ENCODE measurements at regions not wholly inside any gene's neighbourhood (a gene's known extent, or its start where the extent isn't known, plus 50 kb on each side); places are given as distances from the start of the nearest gene placed in this dataset.

DNA sequence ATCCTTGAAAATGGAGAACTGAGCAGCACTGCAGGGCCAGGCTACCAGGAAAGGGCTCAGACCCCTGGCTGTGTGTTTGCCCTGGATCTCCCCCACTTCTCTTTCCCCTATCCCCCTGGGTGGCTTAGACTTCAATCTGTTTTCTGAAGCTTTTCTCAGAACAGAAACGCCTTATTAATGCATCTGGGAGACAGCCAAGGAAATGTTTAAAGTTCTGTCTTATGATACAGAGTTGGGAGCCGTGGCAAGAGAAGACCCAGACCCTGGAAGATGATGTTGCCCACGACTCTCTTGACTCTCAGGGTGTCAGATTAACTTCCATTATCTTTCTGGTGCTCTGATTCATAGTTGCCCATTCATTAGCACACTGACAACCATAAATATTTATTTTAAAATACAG lies 107.1 kb downstream of the EBLN1 start:
- 65% methylated on average over 2 of the region's 3 CpGs for WGBS (ENCODE audit: insufficient coverage)
- no peaks in the 10 kb centered on the region for H3K36me3 ChIP-seq (replicated peaks in 1 of 2; ENCODE audit: control extremely low read depth in 1 of 2, control insufficient read depth in 1 of 2, extremely low read depth in 1 of 2, insufficient read depth in 2 of 2, low read length in 1 of 2)
- peaks cover 2% of the 10 kb centered on the region for H3K9me3 Mint-ChIP-seq (ENCODE audit: insufficient read depth)
- no peak overlapping the region for H2AFZ ChIP-seq (ENCODE audit: insufficient read depth, low read depth, low read length, poor library complexity, severe bottlenecking)
- no peak overlapping the region for H3K4me3 Mint-ChIP-seq
- no peaks in the 10 kb centered on the region for H3K4me1 Mint-ChIP-seq
- no peak overlapping the region for H3K27ac ChIP-seq (ENCODE audit: low read length in 2 of 2)
- no peaks in the 10 kb centered on the region for H3K4me1 ChIP-seq (ENCODE audit: control insufficient read depth in 2 of 2, insufficient read depth in 2 of 2, low read length in 2 of 2)
- H3K27ac Mint-ChIP-seq, result no peak overlapping the region
- no peak overlapping the region for H3K4me3 ChIP-seq (ENCODE audit: control extremely low read depth in 1 of 5, extremely low read depth in 1 of 5, insufficient read depth in 1 of 5, low read depth in 2 of 5, low read length in 4 of 5)
- no peaks in the 10 kb centered on the region for H3K27me3 ChIP-seq (replicated peaks in 1 of 4; ENCODE audit: control extremely low read depth in 1 of 4, control insufficient read depth in 3 of 4, insufficient read depth in 4 of 4, low read length in 3 of 4)
- H4K20me1 ChIP-seq (ENCODE audit: control insufficient read depth, insufficient read depth, low read length, poor library complexity, severe bottlenecking), result no peaks in the 10 kb centered on the region
- no peak for ATAC-seq (ENCODE audit: low read depth)
- no peaks in the 10 kb centered on the region for H3K9me3 ChIP-seq (ENCODE audit: control extremely low read depth in 1 of 3, control insufficient read depth in 2 of 3, insufficient read depth in 1 of 3, low read length in 2 of 3)
- H3K79me2 ChIP-seq (ENCODE audit: control insufficient read depth, insufficient read depth, low read length), result no peaks in the 10 kb centered on the region
- POLR2A ChIA-PET, result no interaction called here
- H3K9ac ChIP-seq (ENCODE audit: low read length), result no peak overlapping the region
- peaks cover 29% of the 10 kb centered on the region for H3K27me3 Mint-ChIP-seq
- TF ChIP-seq, protein P1, sequence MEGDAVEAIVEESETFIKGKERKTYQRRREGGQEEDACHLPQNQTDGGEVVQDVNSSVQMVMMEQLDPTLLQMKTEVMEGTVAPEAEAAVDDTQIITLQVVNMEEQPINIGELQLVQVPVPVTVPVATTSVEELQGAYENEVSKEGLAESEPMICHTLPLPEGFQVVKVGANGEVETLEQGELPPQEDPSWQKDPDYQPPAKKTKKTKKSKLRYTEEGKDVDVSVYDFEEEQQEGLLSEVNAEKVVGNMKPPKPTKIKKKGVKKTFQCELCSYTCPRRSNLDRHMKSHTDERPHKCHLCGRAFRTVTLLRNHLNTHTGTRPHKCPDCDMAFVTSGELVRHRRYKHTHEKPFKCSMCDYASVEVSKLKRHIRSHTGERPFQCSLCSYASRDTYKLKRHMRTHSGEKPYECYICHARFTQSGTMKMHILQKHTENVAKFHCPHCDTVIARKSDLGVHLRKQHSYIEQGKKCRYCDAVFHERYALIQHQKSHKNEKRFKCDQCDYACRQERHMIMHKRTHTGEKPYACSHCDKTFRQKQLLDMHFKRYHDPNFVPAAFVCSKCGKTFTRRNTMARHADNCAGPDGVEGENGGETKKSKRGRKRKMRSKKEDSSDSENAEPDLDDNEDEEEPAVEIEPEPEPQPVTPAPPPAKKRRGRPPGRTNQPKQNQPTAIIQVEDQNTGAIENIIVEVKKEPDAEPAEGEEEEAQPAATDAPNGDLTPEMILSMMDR (IDR thresholded peaks at IDR 0.05), result no peak
- no peak for TF ChIP-seq EZH2 (IDR thresholded peaks at IDR 0.05; ENCODE audit: borderline replicate concordance, insufficient read depth, low read depth, low read length, poor library complexity, severe bottlenecking)
- no peak overlapping the region for H3K4me2 ChIP-seq (replicated peaks; ENCODE audit: low read depth, low read length, poor library complexity, severe bottlenecking)
- CTCF ChIA-PET, result no interaction called here
- DNase-seq, result no peak
- intact Hi-C loops (cut with micrococcal nuclease), result no loop called here

DNA sequence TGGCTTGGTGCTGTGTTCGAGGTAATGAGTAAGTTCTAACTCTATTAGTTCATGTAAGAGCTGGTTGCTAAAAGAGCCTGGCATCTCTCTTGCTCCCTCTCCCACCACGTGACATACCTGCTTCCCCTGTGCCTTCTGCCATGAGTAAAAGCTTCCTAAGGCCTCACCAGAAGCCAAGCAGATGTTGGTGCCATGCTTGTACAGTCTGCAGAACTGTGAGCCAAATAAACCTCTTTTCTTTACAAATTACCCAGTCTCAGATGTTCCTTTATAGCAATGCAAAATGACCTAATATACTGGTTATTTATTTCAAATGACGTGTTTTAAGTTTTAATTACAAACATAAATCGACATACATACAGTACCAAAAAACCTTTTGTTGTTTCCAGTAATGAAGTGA lies 101.7 kb upstream of the DNAJC1 start:
- Histone ChIP-seq H3K36me3 (replicated peaks in 1 of 2; ENCODE audit: control extremely low read depth in 1 of 2, control insufficient read depth in 1 of 2, extremely low read depth in 1 of 2, insufficient read depth in 2 of 2, low read length in 1 of 2) (no peaks in the 10 kb centered on the region), H3K4me2 (replicated peaks; ENCODE audit: low read depth, low read length, poor library complexity, severe bottlenecking) (no peak overlapping the region), H3K27ac (ENCODE audit: low read length in 2 of 2) (no peak overlapping the region), H4K20me1 (ENCODE audit: control insufficient read depth, insufficient read depth, low read length, poor library complexity, severe bottlenecking) (no peaks in the 10 kb centered on the region), H3K27me3 (replicated peaks in 1 of 4; ENCODE audit: control extremely low read depth in 1 of 4, control insufficient read depth in 3 of 4, insufficient read depth in 4 of 4, low read length in 3 of 4) (no peaks in the 10 kb centered on the region), H3K4me3 (ENCODE audit: control extremely low read depth in 1 of 5, extremely low read depth in 1 of 5, insufficient read depth in 1 of 5, low read depth in 2 of 5, low read length in 4 of 5) (no peak overlapping the region), H2AFZ (ENCODE audit: insufficient read depth, low read depth, low read length, poor library complexity, severe bottlenecking) (no peak overlapping the region), H3K4me1 (ENCODE audit: control insufficient read depth in 2 of 2, insufficient read depth in 2 of 2, low read length in 2 of 2) (no peaks in the 10 kb centered on the region), H3K9me3 (ENCODE audit: control extremely low read depth in 1 of 3, control insufficient read depth in 2 of 3, insufficient read depth in 1 of 3, low read length in 2 of 3) (no peaks in the 10 kb centered on the region), H3K9ac (ENCODE audit: low read length) (no peak overlapping the region), H3K79me2 (ENCODE audit: control insufficient read depth, insufficient read depth, low read length) (no peaks in the 10 kb centered on the region)
- ChIA-PET POLR2A (no interaction called here), CTCF (interaction anchor here (0.8 kb wide), 1 partner anchor 94 kb away, joined by 3 read pairs; no protein-coding TSS in a partner anchor)
- DNase-seq, result no peak
- Mint-ChIP-seq H3K4me1 (no peaks in the 10 kb centered on the region), H3K27ac (no peak overlapping the region), H3K4me3 (no peak overlapping the region), H3K9me3 (ENCODE audit: insufficient read depth) (no peaks in the 10 kb centered on the region), H3K27me3 (peaks cover 8% of the 10 kb centered on the region)
- intact Hi-C loops (cut with micrococcal nuclease), result no loop called here
- WGBS (ENCODE audit: insufficient coverage), result 60% methylated on average over 1 of the region's 4 CpGs
- ATAC-seq (ENCODE audit: low read depth), result no peak
- TF ChIP-seq, protein P1 (IDR thresholded peaks at IDR 0.05), result no peak
- TF ChIP-seq EZH2 (IDR thresholded peaks at IDR 0.05; ENCODE audit: borderline replicate concordance, insufficient read depth, low read depth, low read length, poor library complexity, severe bottlenecking), result no peak
